ENCODE measurements at regions not wholly inside any gene's neighbourhood (a gene's known extent, or its start where the extent isn't known, plus 50 kb on each side); places are given as distances from the start of the nearest gene placed in this dataset.
"Not testable (repeated sequence)": the region's sequence is repeated elsewhere in the genome, so short reads cannot be mapped to it uniquely, and the experiment has no call there.

GRCh38 chr4:66554826-66555225, 884.5 kb upstream of the EPHA5 start:
- H3K9me3 ChIP-seq (ENCODE audit: insufficient read depth, low read depth, low read length) = peaks cover 2% of the 10 kb centered on the region
- no peaks in the 10 kb centered on the region for H3K79me1 ChIP-seq (ENCODE audit: low read length)
- H2AK5ac ChIP-seq (ENCODE audit: low read length) = no peak overlapping the region
- no CpG with 5 or more reads among the region's 2 CpGs for WGBS (ENCODE audit: extremely low coverage, insufficient coverage, insufficient read length)
- no peak overlapping the region for H3K14ac ChIP-seq (ENCODE audit: low read length)
- no peak overlapping the region for H3K4me3 ChIP-seq (ENCODE audit: low read depth, low read length)
- no peaks in the 10 kb centered on the region for H3K36me3 ChIP-seq (ENCODE audit: control insufficient read depth in 1 of 2, insufficient read depth in 2 of 2, low read length in 2 of 2)
- H4K91ac ChIP-seq (ENCODE audit: low read depth, low read length) = no peak overlapping the region
- no peak overlapping the region for H2BK12ac ChIP-seq (ENCODE audit: low read length)
- H2BK120ac ChIP-seq (ENCODE audit: insufficient read depth, low read length, poor library complexity) = no peak overlapping the region
- H2AFZ ChIP-seq (ENCODE audit: insufficient read depth, low read length, poor library complexity) = no peak overlapping the region
- H3K4me1 ChIP-seq (ENCODE audit: control insufficient read depth in 1 of 2, insufficient read depth in 2 of 2, low read length in 2 of 2) = peaks cover 0 to 2% of the 10 kb centered on the region in 2 experiments
- H4K8ac ChIP-seq (ENCODE audit: low read depth, low read length) = no peak overlapping the region
- H4K12ac ChIP-seq (ENCODE audit: low read depth, low read length) = no peak overlapping the region
- no peaks in the 10 kb centered on the region for H3K27me3 ChIP-seq (ENCODE audit: insufficient read depth, low read length)
- H3K23ac ChIP-seq (ENCODE audit: low read length) = no peak overlapping the region
- H3K4ac ChIP-seq (ENCODE audit: low read depth, low read length) = no peak overlapping the region
- no peak overlapping the region for H3K18ac ChIP-seq (ENCODE audit: low read length)
- H3K27ac ChIP-seq (ENCODE audit: low read depth, low read length) = no peak overlapping the region
- no peak overlapping the region for H3K4me2 ChIP-seq (ENCODE audit: low read length)
- no peak overlapping the region for H2BK5ac ChIP-seq (ENCODE audit: low read depth, low read length, poor library complexity)
- no peak overlapping the region for H3K9ac ChIP-seq (ENCODE audit: low read length)
- DNase-seq = no peak
- no peaks in the 10 kb centered on the region for H3K79me2 ChIP-seq (ENCODE audit: control insufficient read depth, insufficient read depth, low read length, poor library complexity)

DNA sequence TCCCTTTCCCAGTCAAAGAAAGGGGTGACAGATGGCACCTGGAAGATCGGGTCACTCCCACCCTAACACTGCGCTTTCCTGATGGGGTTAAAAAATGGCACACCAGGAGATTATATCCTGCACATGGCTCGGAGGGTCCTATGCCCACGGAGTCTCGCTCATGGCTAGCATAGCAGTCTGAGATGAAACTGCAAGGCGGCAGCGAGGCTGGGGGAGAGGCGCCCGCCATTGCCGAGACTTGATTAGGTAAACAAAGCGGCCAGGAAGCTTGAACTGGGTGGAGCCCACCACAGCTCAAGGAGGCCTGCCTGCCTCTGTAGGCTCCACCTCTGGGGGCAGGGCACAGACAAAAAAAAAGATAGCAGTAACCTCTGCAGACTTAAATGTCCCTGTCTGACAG, 875.0 kb upstream of the EPHA5 start:
- H2BK5ac ChIP-seq (ENCODE audit: low read depth, low read length, poor library complexity); H2BK120ac ChIP-seq (ENCODE audit: insufficient read depth, low read length, poor library complexity); H2BK12ac ChIP-seq (ENCODE audit: low read length); H3K4me2 ChIP-seq (ENCODE audit: low read length); H3K36me3 ChIP-seq (ENCODE audit: control insufficient read depth in 1 of 2, insufficient read depth in 2 of 2, low read length in 2 of 2); H3K27me3 ChIP-seq (ENCODE audit: insufficient read depth, low read length); H3K18ac ChIP-seq (ENCODE audit: low read length); H4K91ac ChIP-seq (ENCODE audit: low read depth, low read length); H3K79me2 ChIP-seq (ENCODE audit: control insufficient read depth, insufficient read depth, low read length, poor library complexity); H3K9ac ChIP-seq (ENCODE audit: low read length); H3K79me1 ChIP-seq (ENCODE audit: low read length); H3K4ac ChIP-seq (ENCODE audit: low read depth, low read length); H3K14ac ChIP-seq (ENCODE audit: low read length); H3K4me1 ChIP-seq (ENCODE audit: control insufficient read depth in 1 of 2, insufficient read depth in 2 of 2, low read length in 2 of 2); H4K8ac ChIP-seq (ENCODE audit: low read depth, low read length); H3K27ac ChIP-seq (ENCODE audit: low read depth, low read length); H3K23ac ChIP-seq (ENCODE audit: low read length); H3K9me3 ChIP-seq (ENCODE audit: insufficient read depth, low read depth, low read length); DNase-seq; H2AK5ac ChIP-seq (ENCODE audit: low read length); H4K12ac ChIP-seq (ENCODE audit: low read depth, low read length); H3K4me3 ChIP-seq (ENCODE audit: low read depth, low read length); H2AFZ ChIP-seq (ENCODE audit: insufficient read depth, low read length, poor library complexity): not testable (repeated sequence)
- no CpG with 5 or more reads among the region's 11 CpGs for WGBS (ENCODE audit: extremely low coverage, insufficient coverage, insufficient read length)

DNA sequence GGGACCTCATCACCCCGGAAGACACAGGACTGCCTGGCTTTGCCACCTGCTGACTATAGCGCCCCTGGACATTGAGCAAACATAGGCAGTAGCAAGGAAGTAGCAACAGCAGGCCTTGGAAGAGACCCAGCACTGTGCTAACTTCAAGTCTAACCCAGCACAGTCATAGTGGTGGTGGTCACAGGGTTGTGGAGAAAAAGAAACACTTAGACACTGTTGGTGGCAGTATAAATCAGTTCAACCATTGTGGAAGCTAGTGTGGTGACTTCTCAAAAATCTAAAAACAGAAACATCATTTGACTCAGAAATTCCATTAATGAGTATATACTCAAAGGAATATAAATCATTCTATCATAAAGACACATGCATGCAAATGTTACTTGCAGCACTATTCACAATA, 874.0 kb upstream of the EPHA5 start:
- Histone ChIP-seq H2AK5ac (ENCODE audit: low read length) (no peak overlapping the region), H3K23ac (ENCODE audit: low read length) (no peak overlapping the region), H3K9me3 (ENCODE audit: insufficient read depth, low read depth, low read length) (no peaks in the 10 kb centered on the region), H3K27ac (ENCODE audit: low read depth, low read length) (no peak overlapping the region), H3K4me3 (ENCODE audit: low read depth, low read length) (no peak overlapping the region), H4K12ac (ENCODE audit: low read depth, low read length) (no peak overlapping the region), H4K8ac (ENCODE audit: low read depth, low read length) (no peak overlapping the region), H3K14ac (ENCODE audit: low read length) (no peak overlapping the region), H2AFZ (ENCODE audit: insufficient read depth, low read length, poor library complexity) (no peak overlapping the region), H3K79me2 (ENCODE audit: control insufficient read depth, insufficient read depth, low read length, poor library complexity) (no peaks in the 10 kb centered on the region), H3K4me1 (ENCODE audit: control insufficient read depth in 1 of 2, insufficient read depth in 2 of 2, low read length in 2 of 2) (no peaks in the 10 kb centered on the region), H2BK5ac (ENCODE audit: low read depth, low read length, poor library complexity) (no peak overlapping the region), H3K4me2 (ENCODE audit: low read length) (no peak overlapping the region), H3K9ac (ENCODE audit: low read length) (no peak overlapping the region), H3K79me1 (ENCODE audit: low read length) (no peaks in the 10 kb centered on the region), H4K91ac (ENCODE audit: low read depth, low read length) (no peak overlapping the region), H3K27me3 (ENCODE audit: insufficient read depth, low read length) (no peaks in the 10 kb centered on the region), H3K18ac (ENCODE audit: low read length) (no peak overlapping the region), H3K4ac (ENCODE audit: low read depth, low read length) (no peak overlapping the region), H2BK120ac (ENCODE audit: insufficient read depth, low read length, poor library complexity) (no peak overlapping the region), H3K36me3 (ENCODE audit: control insufficient read depth in 1 of 2, insufficient read depth in 2 of 2, low read length in 2 of 2) (no peaks in the 10 kb centered on the region), H2BK12ac (ENCODE audit: low read length) (no peak overlapping the region)
- DNase-seq = no peak
- WGBS (ENCODE audit: extremely low coverage, insufficient coverage, insufficient read length) = no CpG with 5 or more reads among the region's 2 CpGs

DNA sequence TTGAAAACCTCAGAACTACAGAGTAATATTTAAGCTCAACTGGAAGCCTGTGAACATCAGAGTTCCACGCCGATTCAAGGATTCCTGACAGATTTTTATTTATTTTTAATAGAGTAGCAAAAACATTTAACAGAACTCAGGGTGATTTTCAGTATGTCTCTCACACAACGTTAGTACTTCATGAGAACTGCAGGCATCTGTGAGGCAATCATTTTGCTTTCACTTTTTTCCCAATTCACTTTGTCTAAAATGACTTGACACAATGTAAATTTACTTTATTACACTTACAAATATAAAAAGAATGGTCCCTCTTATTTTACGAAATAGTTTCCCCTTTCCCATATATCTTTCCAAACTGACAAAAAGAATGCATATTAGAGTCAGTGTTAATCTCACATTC, 869.5 kb upstream of the EPHA5 start:
- no peak overlapping the region for H2AK5ac ChIP-seq (ENCODE audit: low read length)
- no peak overlapping the region for H3K4me3 ChIP-seq (ENCODE audit: low read depth, low read length)
- H3K9ac ChIP-seq (ENCODE audit: low read length) = no peak overlapping the region
- no peak overlapping the region for H2BK5ac ChIP-seq (ENCODE audit: low read depth, low read length, poor library complexity)
- no peak overlapping the region for H4K91ac ChIP-seq (ENCODE audit: low read depth, low read length)
- no peaks in the 10 kb centered on the region for H3K27me3 ChIP-seq (ENCODE audit: insufficient read depth, low read length)
- no peak for DNase-seq
- H3K27ac ChIP-seq (ENCODE audit: low read depth, low read length) = no peak overlapping the region
- H3K79me1 ChIP-seq (ENCODE audit: low read length) = no peaks in the 10 kb centered on the region
- H4K12ac ChIP-seq (ENCODE audit: low read depth, low read length) = no peak overlapping the region
- no peak overlapping the region for H3K14ac ChIP-seq (ENCODE audit: low read length)
- no peak overlapping the region for H2BK12ac ChIP-seq (ENCODE audit: low read length)
- H3K4me2 ChIP-seq (ENCODE audit: low read length) = no peak overlapping the region
- WGBS (ENCODE audit: extremely low coverage, insufficient coverage, insufficient read length) = no CpG with 5 or more reads among the region's 4 CpGs
- H2BK120ac ChIP-seq (ENCODE audit: insufficient read depth, low read length, poor library complexity) = no peak overlapping the region
- H3K36me3 ChIP-seq (ENCODE audit: control insufficient read depth in 1 of 2, insufficient read depth in 2 of 2, low read length in 2 of 2) = no peaks in the 10 kb centered on the region
- no peak overlapping the region for H2AFZ ChIP-seq (ENCODE audit: insufficient read depth, low read length, poor library complexity)
- H3K4me1 ChIP-seq (ENCODE audit: control insufficient read depth in 1 of 2, insufficient read depth in 2 of 2, low read length in 2 of 2) = no peaks in the 10 kb centered on the region
- no peak overlapping the region for H3K23ac ChIP-seq (ENCODE audit: low read length)
- no peak overlapping the region for H4K8ac ChIP-seq (ENCODE audit: low read depth, low read length)
- no peak overlapping the region for H3K4ac ChIP-seq (ENCODE audit: low read depth, low read length)
- no peaks in the 10 kb centered on the region for H3K9me3 ChIP-seq (ENCODE audit: insufficient read depth, low read depth, low read length)
- H3K79me2 ChIP-seq (ENCODE audit: control insufficient read depth, insufficient read depth, low read length, poor library complexity) = no peaks in the 10 kb centered on the region
- no peak overlapping the region for H3K18ac ChIP-seq (ENCODE audit: low read length)
